Suprapubic skin (tissue), 4 donors: ENCODE measurements at regions not wholly inside any gene's neighbourhood (a gene's known extent, or its start where the extent isn't known, plus 50 kb on each side); places are given as distances from the start of the nearest gene placed in this dataset.

Experiments used
- DNase-seq, 2 donors: peaks; one replicate each; pipeline ENCODE4 v3.0.0-alpha.2; 2019; ENCODE audit warnings: low spot score in 2 of 2
- H3K27ac ChIP-seq: fragments of 200-600 bp; sonication (generic); one replicate; pipeline ENCODE4 v1.5.1; 2019
- H3K27me3 ChIP-seq: fragments of 200-600 bp; sonication (generic); one replicate; pipeline ENCODE4 v1.5.1; 2019
- H3K36me3 ChIP-seq: fragments of 200-600 bp; sonication (generic); one replicate; pipeline ENCODE4 v1.5.1; 2019
- H3K4me1 ChIP-seq: fragments of 200-600 bp; sonication (generic); one replicate; pipeline ENCODE4 v1.5.1; 2019
- H3K4me3 ChIP-seq: fragments of 200-600 bp; sonication (generic); one replicate; pipeline ENCODE4 v1.5.1; 2019; ENCODE audit warnings: mild to moderate bottlenecking
- H3K9me3 ChIP-seq: fragments of 200-600 bp; sonication (generic); one replicate; pipeline ENCODE4 v1.5.1; 2019
- CTCF ChIP-seq, 2 donors: fragments of 200-600 bp in 1 of 2; fragments of 450-650 bp in 1 of 2; sonication (generic) in 1 of 2; IDR thresholded peaks; one replicate each; pipeline ENCODE4 v1.5.1; 2016 to 2019; ENCODE audit warnings: antibody characterized with exemption in 2 of 2, mild to moderate bottlenecking in 1 of 2, moderate library complexity in 1 of 2
- EP300 ChIP-seq: sonication (generic); formaldehyde crosslinking; IDR thresholded peaks from one replicate; pipeline ENCODE4 v1.6.1; 2017; ENCODE audit warnings: antibody characterized with exemption
- POLR2A ChIP-seq, 2 donors: fragments of 450-650 bp; IDR thresholded peaks; one replicate each; pipeline ENCODE4 v1.6.1; 2017; ENCODE audit warnings: antibody characterized with exemption in 2 of 2, mild to moderate bottlenecking in 2 of 2, moderate library complexity in 2 of 2
- POLR2AphosphoS5 ChIP-seq, 3 donors: sonication (generic); formaldehyde crosslinking; IDR thresholded peaks; one replicate each; pipeline ENCODE4 v1.6.1; 2017; ENCODE audit warnings: antibody characterized with exemption in 3 of 3
- WGBS: methylation state at CpG from one replicate; pipeline ENCODE4 v1.1.5; 2018; 5-methylcytosine and 5-hydroxymethylcytosine counted together

- peak in 1 of 2 donors; percentile 41 for DNase-seq
- Histone ChIP-seq H3K4me1 (peaks cover 27% of the 10 kb centered on the region), H3K27me3 (no peaks in the 10 kb centered on the region), H3K36me3 (no peaks in the 10 kb centered on the region), H3K27ac (no peak overlapping the region), H3K9me3 (no peaks in the 10 kb centered on the region), H3K4me3 (no peak overlapping the region)
- WGBS = 93% methylated on average over 19 of the region's 21 CpGs
- TF ChIP-seq EP300 = no peak
- TF ChIP-seq POLR2A (IDR thresholded peaks at IDR 0.05) = no peak
- no peak for TF ChIP-seq POLR2AphosphoS5 (IDR thresholded peaks at IDR 0.05)
- TF ChIP-seq CTCF (IDR thresholded peaks at IDR 0.05) = no peak
Observed at GRCh38 chr17:77828749-77829539, 129.6 kb upstream of the TNRC6C start.

- Histone ChIP-seq H3K4me3 (no peak overlapping the region), H3K27ac (peak overlapping the region; percentile 81), H3K4me1 (peaks cover 38% of the 10 kb centered on the region), H3K9me3 (no peaks in the 10 kb centered on the region), H3K27me3 (no peaks in the 10 kb centered on the region), H3K36me3 (no peaks in the 10 kb centered on the region)
- 30% methylated on average over 15 of the region's 16 CpGs for WGBS
- TF ChIP-seq POLR2A (IDR thresholded peaks at IDR 0.05) = no peak
- no peak for TF ChIP-seq EP300
- no peak for TF ChIP-seq POLR2AphosphoS5 (IDR thresholded peaks at IDR 0.05)
- no peak for TF ChIP-seq CTCF (IDR thresholded peaks at IDR 0.05)
- DNase-seq = peak; percentile 69 to 85
Observed at GRCh38 chr17:77829843-77830799, 128.4 kb upstream of the TNRC6C start.

GRCh38 chr17:77830816-77831473, 127.6 kb upstream of the TNRC6C start:
- no peak for TF ChIP-seq POLR2AphosphoS5 (IDR thresholded peaks at IDR 0.05)
- no peak for TF ChIP-seq POLR2A (IDR thresholded peaks at IDR 0.05)
- TF ChIP-seq CTCF (IDR thresholded peaks at IDR 0.05) = no peak
- TF ChIP-seq EP300 = no peak
- Histone ChIP-seq H3K27me3 (no peaks in the 10 kb centered on the region), H3K4me3 (no peak overlapping the region), H3K27ac (peak overlapping the region; percentile 81), H3K9me3 (no peaks in the 10 kb centered on the region), H3K36me3 (no peaks in the 10 kb centered on the region), H3K4me1 (peaks cover 38% of the 10 kb centered on the region)
- 45% methylated on average over 15 of the region's 17 CpGs for WGBS
- DNase-seq = peak; percentile 42 to 56

DNA sequence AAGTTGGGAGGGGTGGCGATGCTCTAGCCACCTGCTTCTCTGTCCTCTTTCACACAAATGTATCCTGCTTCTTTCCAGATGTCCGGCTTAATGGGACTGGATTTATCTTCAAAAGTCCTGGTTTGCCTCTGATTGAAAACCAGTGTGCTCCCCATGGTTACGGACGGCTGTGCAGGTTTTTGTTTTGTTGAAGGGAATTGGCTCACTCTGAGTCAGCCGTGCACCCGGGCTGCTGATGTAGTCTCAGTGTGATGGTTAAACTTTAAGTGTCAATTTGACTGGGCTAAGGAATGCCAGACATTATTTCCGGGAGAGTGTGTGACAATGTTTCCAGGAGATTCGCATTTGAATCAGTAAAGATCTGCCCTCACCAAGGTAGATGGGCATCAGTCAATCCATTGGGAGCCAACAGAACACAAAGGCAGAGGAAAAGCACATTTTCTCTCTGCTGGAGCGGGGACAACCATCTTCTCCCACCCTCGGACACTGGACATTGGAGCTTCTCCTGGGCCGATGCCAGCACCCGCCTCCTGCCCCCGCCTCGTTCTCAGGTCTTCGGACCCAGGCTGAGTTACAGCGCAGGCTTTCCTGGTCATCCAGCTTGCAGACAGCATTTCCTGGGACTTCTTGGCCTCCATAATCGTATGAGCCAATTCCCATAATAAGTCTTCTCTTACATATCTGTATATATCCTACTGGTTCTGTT, 126.9 kb upstream of the TNRC6C start:
- no peaks in the 10 kb centered on the region for H3K36me3 ChIP-seq
- H3K9me3 ChIP-seq = no peaks in the 10 kb centered on the region
- no peak overlapping the region for H3K4me3 ChIP-seq
- TF ChIP-seq POLR2A (IDR thresholded peaks at IDR 0.05) = no peak
- TF ChIP-seq CTCF (IDR thresholded peaks at IDR 0.05) = no peak
- no peak for TF ChIP-seq EP300
- TF ChIP-seq POLR2AphosphoS5 (IDR thresholded peaks at IDR 0.05) = no peak
- WGBS = 71% methylated on average over 17 of the region's 17 CpGs
- peaks cover 38% of the 10 kb centered on the region for H3K4me1 ChIP-seq
- DNase-seq = peak; percentile 53 to 72
- H3K27ac ChIP-seq = peak overlapping the region; percentile 81
- no peaks in the 10 kb centered on the region for H3K27me3 ChIP-seq
